HT1080 (cell line): ENCODE measurements at regions not wholly inside any gene's neighbourhood (a gene's known extent, or its start where the extent isn't known, plus 50 kb on each side); places are given as distances from the start of the nearest gene placed in this dataset.
"Not testable (repeated sequence)": the region's sequence is repeated elsewhere in the genome, so short reads cannot be mapped to it uniquely, and the experiment has no call there.

Experiments
- DNase-seq: peaks from one replicate; pipeline ENCODE4 v3.0.0-alpha.2; 2015; ENCODE audit warnings: low read depth

DNA sequence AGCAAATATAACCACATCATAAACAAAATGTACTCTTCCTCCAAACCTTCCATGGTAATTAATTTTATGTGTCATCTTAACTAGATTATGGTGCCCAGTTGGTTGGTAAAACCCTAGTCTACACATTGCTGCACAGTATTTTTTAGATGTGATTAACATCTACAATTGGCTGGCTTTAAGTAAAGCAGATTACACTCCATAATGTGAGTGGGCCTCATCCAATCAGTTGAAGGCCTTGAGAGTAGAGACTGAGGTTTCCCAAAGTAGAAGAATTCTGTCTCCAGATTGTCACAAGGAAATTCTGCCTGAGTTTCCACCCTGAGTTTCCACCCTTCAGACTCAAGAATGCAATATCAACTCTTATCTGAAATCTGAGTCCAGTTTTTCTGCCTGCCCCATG lies 128.4 kb upstream of the USP25 start:
- DNase-seq, result no peak

DNA sequence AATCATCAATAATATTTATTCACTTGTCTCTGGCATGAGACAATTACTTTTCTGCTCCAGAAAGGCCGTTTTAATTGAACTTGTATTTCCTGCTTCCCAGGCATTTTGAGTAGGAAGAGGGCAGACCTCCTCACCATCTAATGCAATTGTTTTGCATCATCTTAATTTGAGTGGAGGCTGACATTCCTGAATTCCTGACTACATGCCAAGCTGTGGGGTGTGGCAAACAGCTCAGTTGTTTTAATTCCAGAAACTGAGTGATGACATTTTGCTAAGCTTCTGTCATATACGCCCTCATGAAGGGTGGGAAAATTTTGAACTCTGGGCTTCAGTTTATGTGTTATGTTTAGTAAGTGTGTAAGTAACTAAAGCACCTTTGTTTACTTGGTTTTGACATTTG lies 125.4 kb upstream of the USP25 start:
- DNase-seq, result peak; percentile 35

DNA sequence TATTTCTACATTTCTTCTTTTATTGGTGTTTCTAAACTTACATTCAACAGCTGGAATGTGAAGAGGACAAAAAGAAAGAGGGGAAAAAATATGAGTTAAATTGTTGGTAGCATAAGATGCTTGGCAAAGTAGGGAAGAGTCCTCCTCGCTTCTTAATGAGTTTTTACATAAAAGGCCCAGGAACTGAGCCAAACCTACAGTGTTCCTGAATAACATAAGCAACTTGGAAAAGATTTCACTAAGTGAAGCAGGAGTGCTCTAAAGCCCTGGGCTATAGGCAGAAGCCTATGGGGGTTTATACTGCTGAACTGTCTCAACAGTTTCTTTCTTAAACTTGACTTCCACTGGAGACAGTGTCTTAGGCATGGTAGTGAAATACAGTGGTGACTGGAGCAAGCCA lies 115.0 kb upstream of the USP25 start:
- no peak for DNase-seq

DNA sequence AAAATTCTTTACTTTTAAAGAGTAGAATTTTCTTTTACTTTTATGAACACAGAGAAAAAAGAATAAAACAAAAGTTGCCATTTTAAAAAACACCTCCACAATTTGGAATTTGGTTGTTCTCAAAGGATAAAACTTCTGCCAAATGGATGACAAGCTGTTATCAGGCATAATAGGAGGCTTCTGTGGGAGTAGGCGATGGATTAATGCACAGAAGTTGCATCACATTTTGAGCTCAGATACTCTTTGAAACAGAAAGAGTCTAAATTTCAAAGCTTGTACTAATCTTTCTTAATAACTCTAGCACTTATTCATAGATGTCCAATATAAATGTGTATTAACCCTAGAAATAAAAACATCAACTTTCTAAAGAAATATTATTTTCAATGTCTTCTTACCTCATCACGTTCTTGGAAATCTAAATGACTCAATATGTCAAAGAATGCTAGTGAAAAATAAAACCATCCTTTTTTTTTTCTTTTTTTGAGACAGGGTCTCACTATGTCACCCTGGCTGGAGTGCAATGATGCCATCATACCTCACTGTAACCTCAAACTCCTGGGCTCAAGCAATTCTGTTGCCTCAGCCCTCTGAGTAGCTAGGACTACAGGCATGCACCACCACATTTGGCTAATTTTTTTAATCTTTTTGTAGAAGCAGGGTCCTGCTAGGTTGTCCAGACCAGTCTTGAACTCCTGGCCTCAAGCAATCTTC lies 112.8 kb upstream of the USP25 start:
- DNase-seq, result no peak

DNA sequence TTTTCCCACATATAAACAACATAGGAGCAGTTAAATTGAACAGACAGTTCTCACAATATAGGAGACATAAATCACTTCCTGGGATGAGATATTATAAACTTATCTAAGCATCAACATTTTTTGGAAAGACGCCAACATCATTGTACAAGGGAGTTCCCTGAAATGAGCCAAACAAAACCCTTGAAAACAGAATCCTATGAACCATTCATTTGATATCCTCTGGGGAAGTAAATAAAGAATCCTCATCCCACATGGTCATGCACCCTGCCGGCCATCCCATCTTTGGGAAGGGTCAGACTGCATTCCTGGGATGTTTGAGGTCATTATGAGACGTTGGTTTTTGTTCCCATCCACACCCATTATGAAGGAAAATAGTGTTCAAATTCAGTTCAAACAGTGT lies 111.8 kb upstream of the USP25 start:
- peak; percentile 50 for DNase-seq

DNA sequence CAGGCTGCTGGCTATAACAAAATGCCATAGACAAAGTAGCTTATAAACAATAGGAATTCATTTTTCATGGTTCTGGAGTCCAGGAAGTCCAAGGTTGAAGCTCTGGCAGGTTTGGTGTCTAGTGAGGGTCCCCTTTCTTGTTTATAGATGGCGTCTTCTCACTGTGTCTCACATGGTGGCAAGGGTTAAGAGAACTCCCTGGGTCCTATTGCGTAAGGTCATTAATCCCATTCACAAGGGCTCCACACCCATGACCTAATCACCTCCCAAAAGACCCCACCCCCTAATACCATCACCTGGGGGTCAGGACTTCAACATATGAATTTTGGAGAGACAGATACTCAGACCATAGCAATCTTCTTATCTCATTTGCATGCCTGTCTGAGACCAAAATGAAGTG lies 108.9 kb upstream of the USP25 start:
- no peak for DNase-seq

DNA sequence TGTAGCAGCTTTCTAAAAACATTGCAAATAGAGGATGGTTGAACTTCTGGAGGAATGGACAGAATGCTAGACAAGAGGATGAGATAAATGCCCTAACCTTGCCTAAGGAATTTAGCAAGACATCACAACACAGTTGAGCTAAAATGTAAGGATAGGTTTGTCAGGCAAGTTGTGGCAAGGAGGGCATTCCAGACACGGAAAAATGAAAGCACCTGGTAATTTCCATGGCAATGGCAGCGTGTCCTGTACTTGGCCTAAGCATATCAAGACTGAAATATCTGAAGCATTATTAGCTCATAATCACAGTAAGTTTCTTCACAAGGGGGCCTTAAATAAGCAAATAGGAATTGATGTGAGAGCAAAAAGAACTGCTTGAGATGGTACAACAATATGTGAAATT lies 105.1 kb upstream of the USP25 start:
- no peak for DNase-seq

DNA sequence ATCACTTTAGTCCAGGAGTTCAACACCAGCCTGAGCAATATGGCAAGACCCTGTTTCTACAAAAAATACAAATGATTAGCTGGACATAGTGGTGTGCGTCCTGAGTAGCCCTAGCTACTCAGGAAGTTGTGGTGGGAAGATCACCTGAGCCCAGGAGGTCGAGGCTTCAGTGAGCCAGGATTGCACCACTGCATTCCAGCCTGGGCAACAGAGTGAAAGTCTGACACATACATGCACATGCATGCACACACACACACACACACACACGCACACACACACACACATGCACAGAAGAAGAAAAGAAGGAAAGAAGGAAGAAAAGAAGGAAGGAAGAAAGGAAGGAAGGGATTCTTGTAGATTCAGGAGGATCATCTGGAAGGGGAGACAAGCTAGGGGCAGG lies 104.4 kb upstream of the USP25 start:
- DNase-seq, result peak; percentile 2

DNA sequence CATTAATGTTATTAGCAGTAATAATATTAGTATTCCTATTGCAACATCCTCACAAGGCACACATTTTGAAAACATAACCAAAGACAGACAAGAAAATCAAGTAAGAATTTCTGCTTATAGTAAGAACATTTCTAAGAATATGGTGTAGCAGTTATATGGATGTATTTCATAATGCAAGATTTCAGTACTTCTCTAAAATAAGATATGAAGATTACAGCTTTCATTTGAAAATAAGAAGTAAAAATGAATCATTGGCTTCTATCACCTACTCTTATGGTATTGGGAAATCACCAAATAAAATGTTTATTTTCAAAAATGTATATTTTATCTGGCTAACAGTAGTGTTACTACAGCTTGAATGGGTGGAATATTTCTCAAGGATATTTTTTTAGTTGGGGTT lies 103.8 kb upstream of the USP25 start:
- no peak for DNase-seq

DNA sequence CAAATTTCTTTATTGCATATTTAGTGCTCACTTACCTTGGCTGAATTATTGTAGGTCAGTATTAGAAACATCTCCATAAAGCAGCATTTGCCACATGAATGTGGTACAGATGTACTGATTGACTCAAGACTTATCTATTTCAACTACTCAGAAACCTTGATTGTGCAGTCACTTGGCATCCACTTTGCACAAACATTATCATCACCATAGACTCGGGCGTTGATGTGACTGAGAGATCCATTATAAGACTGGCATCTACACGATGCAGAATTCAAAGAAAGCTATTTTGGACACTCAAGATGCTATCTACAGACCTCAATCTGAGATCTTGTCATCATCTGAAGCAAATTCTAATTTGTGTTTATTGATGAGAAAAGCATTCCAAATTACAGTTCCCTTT lies 102.8 kb upstream of the USP25 start:
- DNase-seq, result no peak

DNA sequence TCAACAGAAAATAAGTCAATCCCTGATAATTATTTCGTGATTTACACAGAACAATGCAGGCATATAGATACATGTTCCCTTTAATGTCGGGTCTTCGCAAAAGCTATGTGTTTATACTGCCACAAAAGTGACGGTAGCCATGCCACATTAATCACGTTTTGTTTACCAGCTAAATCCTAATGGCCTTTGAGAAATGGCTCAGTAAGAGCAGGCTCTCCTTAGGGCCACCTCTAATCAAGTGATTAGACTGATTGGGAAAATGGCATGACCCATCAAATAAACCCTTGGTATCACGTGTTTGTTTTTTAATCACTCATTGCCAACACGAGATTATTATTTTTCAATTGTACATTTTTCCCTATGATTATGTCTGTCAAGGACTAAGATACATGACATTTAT lies 102.0 kb upstream of the USP25 start:
- DNase-seq, result no peak

DNA sequence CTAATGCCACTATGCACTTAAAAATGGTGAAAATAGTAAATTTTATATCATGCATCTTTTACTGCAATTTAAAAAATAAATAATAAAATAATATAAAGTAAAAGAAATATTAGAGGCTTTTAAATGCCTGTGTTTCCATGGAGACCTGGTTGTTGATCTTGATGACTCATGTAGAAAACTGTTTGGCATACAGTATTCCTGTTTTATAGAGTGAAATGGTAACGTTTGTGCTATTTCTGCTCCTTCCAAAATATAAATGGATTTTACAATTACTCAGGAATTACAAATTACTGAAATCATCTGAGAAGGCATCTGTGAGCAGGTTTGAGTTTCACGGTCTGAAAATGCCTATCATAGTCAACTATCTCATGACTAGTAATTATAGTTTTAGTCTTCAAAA lies 98.4 kb upstream of the USP25 start:
- DNase-seq, result no peak

DNA sequence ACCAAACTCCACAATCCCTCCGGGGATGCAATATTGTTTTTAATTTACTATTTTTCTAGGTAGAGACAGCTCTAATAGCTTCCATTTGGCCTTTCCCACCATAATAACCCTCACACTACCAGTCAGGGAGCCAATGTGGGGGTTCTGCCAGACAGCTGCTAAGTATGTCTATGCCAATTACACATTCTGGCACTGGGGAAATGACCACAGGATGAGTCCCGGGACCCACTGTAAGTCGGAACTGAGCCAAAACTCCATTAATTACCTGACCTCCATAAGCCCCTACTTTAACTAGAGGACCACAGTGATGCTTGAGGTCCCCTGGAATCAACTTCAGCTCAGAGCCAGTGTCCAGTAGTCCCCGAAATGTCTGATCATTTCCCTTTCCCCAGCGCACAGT lies 95.2 kb upstream of the USP25 start:
- DNase-seq, result not testable (repeated sequence)

DNA sequence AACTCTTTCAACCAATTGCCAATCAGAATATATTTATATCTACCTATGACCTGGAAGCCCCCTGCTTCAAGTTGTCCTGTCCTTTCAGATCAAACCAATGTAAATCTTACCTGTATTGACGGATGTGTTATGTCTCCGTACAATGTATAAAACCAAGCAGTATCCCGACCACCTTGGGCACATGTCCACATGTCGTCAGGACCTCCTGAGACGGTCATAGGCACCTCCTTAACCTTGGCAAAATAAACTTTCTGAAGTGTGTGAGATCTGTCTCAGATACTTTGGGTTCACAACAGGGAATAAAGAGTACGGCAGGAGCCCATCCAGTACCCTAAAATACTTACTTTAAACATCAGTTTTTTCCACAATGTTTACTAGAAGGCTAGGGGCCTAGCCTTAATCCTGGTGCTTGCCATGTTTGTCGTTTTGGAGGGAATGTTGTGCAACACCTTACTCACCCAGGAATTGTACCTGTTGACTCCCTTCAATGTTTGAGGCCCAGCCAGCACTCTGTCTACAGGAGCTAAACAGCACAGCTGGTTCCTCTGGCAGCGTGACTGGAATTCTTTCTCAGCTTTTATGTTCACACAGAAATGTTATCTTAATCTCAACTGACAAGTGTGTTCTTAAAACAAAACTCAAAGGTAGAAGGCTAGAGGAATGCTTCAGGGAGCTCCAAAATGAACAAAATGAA lies 90.8 kb upstream of the USP25 start:
- DNase-seq, result no peak

DNA sequence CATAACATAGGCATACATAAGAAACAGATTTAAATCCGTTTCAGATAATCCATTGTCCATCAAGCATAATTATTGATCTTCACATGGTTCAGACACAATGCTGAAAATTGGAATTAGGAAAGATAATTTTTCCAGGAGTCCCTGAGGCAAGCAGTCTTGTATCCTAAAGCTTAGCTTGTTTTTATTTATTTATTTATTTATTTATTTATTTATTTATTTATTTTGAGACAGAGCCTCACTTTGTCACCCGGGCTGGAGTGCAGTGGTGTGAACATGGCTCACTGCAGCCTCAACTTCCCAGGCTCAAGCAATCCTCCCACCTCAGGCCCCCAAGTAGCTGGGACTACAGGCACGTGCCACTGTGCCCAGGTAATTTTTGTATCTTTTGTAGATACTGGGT lies 89.7 kb upstream of the USP25 start:
- DNase-seq, result not testable (repeated sequence)

DNA sequence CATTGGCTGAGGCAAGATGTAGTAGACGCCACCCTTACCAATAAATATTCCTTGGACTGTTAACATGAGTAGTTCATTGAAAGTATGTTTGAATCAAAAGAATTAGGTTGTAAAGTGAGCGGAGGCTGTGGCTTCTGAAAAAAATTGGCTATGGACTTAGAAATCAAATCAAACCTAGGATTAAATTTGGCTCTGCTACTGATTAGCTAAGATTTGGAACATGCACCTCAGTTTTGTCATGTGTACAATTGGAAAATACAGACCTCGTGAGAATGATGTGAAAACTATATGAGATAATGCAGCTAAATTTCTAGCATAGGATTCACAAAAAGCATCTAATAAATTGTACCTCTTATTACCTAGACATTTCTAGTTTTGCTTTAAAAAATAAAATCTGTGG lies 85.3 kb upstream of the USP25 start:
- DNase-seq, result no peak

DNA sequence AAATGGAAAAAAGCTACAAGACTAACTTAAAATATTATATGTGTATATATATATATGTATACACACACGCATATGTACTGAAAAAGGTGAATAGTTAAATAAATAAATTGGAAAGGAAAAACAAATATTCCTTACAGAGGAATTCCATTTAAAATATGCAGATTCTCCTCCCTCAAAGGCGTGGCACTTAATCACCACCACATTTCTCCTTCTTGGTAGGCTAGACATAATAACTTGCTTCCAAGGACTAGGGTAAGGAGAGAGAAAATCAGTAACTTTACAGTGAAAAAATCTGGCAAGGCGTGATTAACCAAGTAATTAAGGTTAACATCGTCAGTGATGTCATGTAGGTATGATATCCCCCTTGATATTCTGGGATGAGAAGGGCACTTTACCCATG lies 84.0 kb upstream of the USP25 start:
- DNase-seq, result no peak

DNA sequence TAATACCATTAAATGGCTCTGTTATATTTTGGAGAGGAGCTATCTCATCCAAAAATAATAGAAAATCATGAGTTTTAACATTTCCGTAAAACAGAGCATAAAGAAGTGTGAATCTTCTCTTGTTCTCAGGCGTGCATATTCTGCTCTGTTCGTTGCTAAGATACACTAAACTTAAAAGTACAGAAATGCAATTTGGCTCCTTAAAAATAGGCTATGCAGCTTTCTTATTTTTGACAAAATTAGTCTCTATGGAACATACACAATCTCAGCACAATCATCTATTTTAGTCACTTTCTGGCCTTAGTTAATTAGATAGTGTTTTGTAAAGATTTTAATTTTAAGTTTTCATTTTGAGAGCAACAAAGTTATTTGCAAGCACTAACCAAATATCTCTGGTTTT lies 79.0 kb upstream of the USP25 start:
- DNase-seq, result no peak

DNA sequence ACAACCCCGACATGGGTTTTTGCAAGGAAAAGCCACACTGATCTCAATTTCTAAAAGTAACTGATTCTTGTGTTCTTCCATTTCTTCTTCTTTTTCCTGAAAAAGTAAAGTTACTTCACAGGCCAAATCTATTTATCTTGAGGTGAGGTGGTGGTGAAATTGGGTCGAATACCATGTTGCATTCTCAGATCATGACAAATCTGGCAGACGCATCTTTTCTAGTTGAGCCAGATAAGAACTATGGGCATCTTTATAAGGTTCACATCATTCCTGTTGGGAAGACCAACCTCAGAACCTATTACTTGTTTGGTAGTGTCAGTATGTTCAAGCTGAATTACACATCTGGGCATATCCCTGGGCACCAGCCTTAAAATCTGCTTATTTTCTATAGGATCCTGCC lies 78.6 kb upstream of the USP25 start:
- no peak for DNase-seq

DNA sequence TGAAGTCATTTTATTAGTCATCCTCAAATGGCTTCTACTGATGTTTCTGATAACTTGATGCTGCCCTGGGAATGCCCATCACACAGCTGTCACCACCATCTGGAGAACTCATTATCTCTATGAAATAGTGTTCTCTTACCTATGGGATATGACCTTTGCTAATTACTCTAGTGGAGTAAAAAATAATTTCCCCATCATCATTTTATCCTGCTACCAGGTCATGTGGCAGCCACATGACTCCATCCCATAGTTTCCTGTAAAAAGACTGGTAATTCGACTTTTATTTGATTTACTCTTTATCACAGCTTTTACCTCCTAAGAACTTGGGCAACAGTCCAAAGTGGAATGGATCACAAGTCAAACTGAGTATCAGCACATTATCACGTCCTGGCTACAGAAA lies 76.1 kb upstream of the USP25 start:
- DNase-seq, result no peak

DNA sequence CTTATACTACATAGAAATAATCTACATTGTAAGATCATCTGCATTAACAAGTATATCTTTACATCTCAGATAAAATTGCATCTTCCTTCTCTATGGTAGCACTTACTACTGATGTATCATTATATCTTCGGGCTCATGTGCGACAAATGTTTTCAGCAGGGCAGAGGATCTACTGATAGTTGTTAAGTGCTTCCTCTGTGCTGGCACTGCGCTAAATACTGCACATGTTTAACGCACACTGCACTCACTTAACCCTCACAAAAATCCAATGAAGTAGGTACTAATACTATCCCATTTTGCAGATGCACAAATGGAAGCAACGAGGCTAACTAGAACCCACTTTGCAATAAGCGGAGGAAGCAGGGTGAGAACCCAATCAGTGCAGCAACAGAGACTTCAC lies 75.6 kb upstream of the USP25 start:
- no peak for DNase-seq

DNA sequence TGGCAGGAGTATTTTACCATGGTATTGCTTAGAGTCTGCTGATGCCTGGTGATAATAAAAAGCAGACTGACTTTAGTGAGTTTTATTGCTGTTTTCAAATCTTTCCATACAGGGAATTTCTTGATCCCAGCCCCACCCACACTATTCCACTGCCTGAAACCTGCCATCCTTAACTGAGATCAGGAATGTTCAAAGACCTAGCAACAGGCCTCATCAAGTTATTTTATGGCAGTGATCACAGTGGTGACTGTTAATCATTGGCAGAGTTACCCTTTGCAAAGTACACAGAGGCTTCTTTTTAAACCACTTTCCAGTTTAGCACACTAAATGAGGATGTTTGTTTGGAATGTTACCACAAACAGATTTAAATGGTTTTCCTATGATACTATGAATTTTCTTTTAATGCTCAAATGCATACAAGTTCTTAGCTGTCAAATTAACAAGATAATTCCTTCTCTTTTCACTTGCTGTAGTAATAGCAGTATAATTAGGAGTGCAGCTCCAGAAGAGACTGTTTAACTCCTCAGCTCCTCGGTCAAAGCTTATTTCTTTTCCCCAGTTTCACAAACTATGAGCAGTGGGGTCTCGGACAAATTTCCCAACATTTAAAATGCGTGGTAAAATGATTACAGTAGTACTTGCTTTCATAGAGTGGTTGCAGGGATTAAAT lies 69.9 kb upstream of the USP25 start:
- DNase-seq, result no peak

DNA sequence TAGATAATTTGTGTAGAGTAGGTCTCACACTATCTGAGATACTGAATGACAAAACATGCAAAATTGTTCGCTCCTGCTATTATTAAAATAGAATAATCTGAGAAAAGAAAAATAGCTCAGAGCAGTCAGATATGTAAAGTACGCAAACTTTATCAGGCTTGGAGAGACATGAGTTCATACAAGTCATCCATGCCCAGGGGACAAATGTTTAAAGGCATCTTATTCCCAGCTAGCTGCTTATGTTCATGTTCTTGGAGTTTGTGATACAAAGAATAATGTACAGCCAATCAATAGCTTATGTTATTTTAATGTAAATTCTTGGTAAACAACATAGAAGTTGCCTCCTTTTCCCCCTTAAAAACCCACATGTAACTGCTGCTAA lies 69.4 kb upstream of the USP25 start:
- DNase-seq, result no peak
